GM19452 (cell line): ENCODE measurements at regions not wholly inside any gene's neighbourhood (a gene's known extent, or its start where the extent isn't known, plus 50 kb on each side); places are given as distances from the start of the nearest gene placed in this dataset.
"Not testable (repeated sequence)": the region's sequence is repeated elsewhere in the genome, so short reads cannot be mapped to it uniquely, and the experiment has no call there.

Experiments
- ATAC-seq: cut with Tn5 transposase; IDR thresholded peaks from one replicate; pipeline ENCODE4 v1.9.1; 2021; ENCODE audit not compliant: unreplicated experiment

GRCh38 chr5:82445726-82446335 is 167.7 kb upstream of the RPS23 start:
- no peak for ATAC-seq

DNA sequence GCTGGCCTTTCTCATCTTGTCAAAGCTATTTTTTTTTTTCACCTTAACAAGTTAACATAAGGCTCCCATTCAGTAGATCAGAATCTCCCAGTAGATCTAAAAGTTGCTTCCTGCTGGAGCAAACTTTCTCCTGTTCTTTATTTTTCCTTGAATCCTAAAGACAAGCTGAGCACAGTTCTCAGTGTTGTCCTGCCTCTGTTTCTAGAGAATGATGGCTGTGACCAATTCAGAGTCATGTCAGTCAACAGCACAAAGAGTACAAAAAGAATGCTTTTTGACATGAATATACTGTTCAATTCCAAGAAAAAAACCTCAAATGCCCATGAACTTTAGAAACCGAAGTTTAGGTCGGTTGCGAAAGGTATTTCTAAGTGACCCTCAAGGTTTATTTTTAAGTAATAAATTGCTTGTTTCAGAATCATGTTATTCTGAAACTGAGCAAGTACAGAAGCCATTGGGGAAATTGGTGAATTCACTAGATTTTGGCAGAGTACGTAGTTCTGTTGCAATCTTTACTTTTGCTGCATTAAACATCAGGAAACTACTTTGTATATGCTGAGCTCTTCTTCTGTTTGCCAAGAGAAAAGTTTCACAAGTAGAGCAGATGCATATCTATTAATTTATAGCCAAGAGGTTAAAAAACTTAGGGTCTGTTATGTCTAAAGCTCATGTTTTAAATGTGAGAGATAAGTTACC is 161.7 kb upstream of the RPS23 start:
- ATAC-seq: no peak

GRCh38 chr5:82437565-82437964 is 159.4 kb upstream of the RPS23 start:
- not testable (repeated sequence) for ATAC-seq

GRCh38 chr5:82436291-82436690 is 158.1 kb upstream of the RPS23 start:
- no peak for ATAC-seq

DNA sequence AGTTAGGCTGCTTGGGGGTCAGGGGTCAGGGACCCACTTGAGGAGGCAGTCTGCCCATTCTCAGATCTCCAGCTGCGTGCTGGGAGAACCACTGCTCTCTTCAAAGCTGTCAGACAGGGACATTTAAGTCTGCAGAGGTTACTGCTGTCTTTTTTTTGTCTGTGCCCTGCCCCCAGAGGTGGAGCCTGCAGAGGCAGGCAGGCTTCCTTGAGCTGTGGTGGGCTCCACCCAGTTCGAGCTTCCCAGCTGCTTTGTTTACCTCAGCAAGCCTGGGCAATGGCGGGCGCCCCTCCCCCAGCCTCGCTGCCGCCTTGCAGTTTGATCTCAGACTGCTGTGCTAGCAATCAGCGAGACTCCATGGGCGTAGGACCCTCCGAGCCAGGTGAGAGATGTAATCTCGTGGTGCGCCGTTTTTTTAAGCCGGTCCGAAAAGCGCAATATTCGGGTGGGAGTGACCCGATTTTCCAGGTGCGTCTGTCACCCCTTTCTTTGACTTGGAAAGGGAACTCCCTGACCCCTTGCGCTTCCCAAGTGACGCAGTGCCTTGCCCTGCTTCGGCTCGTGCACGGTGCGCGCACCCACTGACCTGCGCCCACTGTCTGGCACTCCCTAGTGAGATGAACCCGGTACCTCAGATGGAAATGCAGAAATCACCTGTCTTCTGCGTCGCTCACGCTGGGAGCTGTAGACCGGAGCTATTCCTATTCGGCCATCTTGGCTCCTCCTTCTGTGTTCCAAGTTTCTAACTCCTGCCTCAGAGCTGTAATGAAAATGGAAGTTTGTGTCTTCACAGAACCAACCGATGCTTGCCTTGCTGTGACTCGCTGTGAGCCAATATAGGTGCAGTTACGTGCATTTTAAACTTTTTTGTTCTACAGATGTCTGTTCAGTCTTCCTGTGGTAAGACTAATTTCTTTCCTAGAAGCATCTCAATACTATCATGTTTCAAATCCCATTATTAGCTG is 156.8 kb upstream of the RPS23 start:
- ATAC-seq: not testable (repeated sequence)

- no peak for ATAC-seq
Measured at GRCh38 chr5:82426464-82427154, 148.5 kb upstream of the RPS23 start.

DNA sequence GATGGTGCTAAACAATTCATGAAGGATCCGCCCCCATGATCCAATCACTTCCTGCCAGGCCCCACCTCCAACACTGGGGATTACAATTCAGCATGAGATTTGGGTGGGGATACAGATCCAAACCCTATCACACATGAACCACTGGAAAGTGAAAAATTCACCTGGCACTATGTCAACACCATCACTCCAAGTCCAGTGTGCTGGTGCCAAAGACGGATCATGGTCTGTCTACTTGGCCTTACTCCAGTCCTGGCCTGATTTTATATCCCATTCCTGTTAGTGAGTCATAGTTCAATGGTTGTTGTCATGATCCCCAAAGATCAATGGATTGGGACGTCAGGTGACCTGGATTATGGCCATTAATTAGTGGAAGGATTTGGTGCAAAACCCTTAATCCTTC is 147.4 kb upstream of the RPS23 start:
- ATAC-seq: no peak

GRCh38 chr5:82424211-82424610 is 146.1 kb upstream of the RPS23 start:
- no peak for ATAC-seq

DNA sequence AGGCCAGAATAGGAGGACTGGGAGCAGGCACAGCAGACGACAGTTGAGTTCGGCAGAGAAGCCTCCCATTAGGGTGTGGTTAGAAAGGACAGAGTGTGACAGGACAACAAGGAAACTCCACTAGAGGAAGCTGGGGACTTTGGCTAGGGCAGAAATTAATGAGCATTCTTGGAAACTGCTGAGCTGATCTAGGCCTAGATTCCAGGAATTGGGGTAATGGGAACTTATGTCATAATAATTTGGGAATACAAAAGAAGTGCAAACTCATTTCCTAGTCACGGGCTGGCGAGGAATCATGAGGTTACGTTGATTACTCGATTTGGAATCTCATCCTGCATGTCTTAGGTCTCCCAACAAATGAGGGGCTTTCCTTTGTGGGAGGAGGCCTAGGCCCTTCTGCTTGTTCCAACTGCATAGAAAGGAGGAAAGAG is 144.6 kb upstream of the RPS23 start:
- ATAC-seq: no peak

GRCh38 chr5:82422001-82422740 is 144.0 kb upstream of the RPS23 start:
- no peak for ATAC-seq

GRCh38 chr5:82421119-82421518 is 143.0 kb upstream of the RPS23 start:
- no peak for ATAC-seq

GRCh38 chr5:82420524-82420923 is 142.4 kb upstream of the RPS23 start:
- ATAC-seq: not testable (repeated sequence)

DNA sequence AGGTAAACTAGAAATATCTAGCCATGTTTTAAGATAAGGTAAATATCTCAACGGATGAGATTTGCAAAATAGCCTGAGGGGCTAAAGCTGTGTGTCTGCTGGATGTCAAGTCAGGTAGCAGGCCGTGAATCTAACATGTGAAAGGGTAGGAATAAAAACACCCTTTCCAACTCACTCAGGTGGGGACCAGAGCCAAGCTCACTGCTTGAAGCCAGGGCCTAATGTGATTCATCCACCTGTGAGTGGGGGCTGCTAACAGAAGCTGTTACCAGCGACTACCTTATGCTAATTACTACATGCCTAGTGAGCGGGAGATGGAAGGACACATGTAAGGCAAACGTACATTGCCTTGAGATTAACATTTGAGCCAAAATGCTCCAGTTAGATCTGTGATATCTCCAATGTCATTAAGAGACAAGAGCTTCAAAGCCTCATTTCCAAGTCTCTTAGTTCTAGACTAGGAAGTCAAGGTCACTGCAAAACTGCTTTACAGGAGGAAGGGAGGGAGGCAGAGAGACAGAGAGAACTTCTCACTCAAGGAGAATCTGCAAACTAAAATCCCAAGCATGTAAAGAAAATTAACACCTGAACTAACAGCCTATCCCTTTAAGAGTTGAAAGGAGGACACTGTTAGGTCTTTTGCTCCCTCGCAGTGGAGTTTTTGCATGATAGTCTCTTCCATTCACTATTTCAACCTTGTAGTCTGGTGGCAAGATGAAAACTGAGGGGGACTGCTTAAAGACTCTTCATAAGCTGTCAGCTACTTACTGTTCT is 141.6 kb upstream of the RPS23 start:
- ATAC-seq: no peak

- no peak for ATAC-seq
Measured at GRCh38 chr5:82418608-82418950, 140.4 kb upstream of the RPS23 start.

DNA sequence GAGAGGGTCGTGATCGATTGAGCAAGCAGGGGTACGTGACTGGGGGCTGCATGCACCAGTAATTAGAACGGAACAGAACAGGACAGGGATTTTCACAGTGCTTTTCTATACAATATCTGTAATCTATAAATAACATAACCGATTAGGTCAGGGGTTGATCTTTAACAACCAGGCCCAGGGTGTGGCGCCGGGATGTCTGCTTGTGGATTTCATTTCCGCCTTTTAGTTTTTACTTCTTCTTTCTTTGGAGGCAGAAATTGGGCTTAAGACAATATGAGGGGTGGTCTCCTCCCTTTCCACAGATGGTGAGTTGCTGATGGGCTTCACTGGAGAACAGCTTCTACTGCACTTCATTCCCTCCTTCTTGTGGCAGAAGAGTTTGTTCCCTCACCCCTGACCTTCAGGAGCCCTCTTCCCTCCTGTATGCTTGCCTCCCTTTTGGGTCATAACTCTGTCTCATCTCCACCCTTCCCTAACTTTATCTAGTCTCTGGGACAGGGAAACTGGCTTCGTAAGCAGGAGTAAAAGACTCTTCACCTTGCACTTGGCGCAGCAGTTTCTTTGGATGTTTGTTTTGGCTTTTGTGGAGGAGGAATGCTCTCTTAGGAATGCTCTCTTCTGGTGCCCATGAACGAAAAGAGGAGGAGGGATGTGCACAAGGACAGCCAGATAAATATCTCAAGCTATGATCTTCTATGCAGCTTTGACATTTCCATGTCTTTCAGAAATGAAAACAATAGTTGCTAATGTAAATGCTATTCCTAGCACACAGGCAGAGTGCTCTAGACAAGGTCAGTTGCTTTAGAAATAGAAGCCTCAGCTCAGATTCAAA is 139.8 kb upstream of the RPS23 start:
- ATAC-seq: no peak

- no peak for ATAC-seq
Measured at GRCh38 chr5:82416512-82416911, 138.4 kb upstream of the RPS23 start.

DNA sequence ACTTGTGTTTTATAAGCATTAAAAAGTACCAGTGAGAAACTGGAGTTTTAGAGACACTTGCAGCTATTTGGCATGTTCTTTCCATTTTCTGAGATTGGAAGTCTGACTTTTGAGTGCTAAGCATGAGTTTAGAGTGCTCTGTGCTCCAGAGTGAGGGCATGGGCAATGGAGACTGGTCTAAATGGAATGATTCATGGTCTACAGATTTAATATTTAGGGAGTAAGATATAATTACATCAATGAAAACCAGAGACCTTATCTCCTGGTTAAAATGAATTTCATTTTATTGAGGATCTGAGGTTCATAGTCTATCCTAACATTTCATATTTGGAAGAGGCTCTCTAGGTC is 135.9 kb upstream of the RPS23 start:
- ATAC-seq: no peak

DNA sequence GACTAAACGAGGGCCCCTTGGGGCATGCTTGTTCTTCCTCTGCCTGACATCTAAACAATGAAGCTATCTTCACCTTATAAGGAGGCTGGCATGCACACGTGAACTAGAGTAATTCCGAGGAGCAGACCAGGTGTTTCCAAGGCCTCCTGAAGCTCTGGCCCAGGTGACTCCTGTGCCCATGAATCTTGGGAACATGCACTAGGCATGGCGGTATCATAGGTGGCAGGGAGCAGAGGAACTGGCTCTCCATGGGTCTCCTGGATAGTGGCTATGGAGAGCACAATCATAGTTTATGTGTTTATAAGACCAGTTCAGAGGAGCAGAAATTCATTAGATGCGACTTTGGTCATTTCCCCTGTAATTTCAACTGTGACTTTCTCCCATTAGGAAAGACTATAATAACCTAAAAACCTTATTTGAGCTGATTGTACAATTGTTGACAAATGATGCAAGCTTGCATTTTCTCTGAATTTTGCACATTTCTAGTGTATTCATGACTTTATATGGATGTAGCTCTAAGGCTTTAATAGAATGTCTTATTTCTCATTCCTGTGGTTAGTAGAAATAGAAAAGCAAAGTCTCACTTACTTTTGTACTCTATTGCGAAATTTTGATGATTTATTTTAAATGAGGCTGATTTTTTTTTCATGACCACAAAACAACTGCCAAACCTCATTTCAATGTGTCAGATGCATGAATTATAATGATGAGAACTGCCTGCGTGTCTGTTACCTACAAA is 135.3 kb upstream of the RPS23 start:
- no peak for ATAC-seq
